ENCODE measurements at regions not wholly inside any gene's neighbourhood (a gene's known extent, or its start where the extent isn't known, plus 50 kb on each side); places are given as distances from the start of the nearest gene placed in this dataset.

- no peak for TF ChIP-seq REST (IDR thresholded peaks at IDR 0.05; ENCODE audit: low read depth, low read length)
- TF ChIP-seq TAF1 (IDR thresholded peaks at IDR 0.05; ENCODE audit: borderline replicate concordance, low read depth, low read length): no peak
- no peak for TF ChIP-seq TCF12 (IDR thresholded peaks at IDR 0.05)
- no peak for TF ChIP-seq NRF1 (IDR thresholded peaks at IDR 0.05; ENCODE audit: low read depth, low read length)
- TF ChIP-seq FOXJ3 (CRISPR knock-in tag; IDR thresholded peaks at IDR 0.05): no peak
- no peak for TF ChIP-seq PBX3 (IDR thresholded peaks at IDR 0.05)
- no peak for TF ChIP-seq ZBTB33 (IDR thresholded peaks at IDR 0.05; ENCODE audit: borderline replicate concordance, low read depth)
- no peak for TF ChIP-seq EZH2phosphoT487 (IDR thresholded peaks at IDR 0.05; ENCODE audit: borderline replicate concordance, low read depth)
Observed at GRCh38 chr21:36603221-36603620, 95.7 kb upstream of the SIM2 start (continued).

GRCh38 chr21:36605426-36605825, 93.5 kb upstream of the SIM2 start:
- no peak for TF ChIP-seq USF1 (IDR thresholded peaks at IDR 0.05; ENCODE audit: borderline replicate concordance, low read depth)
- TF ChIP-seq EP300 (IDR thresholded peaks at IDR 0.05; ENCODE audit: borderline replicate concordance in 1 of 2, low read depth in 1 of 2, low read length in 1 of 2): no peak
- no peak for TF ChIP-seq MEF2A (IDR thresholded peaks at IDR 0.05; ENCODE audit: borderline replicate concordance, low read depth)
- TF ChIP-seq CHD2 (IDR thresholded peaks at IDR 0.05; ENCODE audit: low read length, partially characterized antibody): no peak
- TF ChIP-seq IRF3 (IDR thresholded peaks at IDR 0.05; ENCODE audit: low read depth, low read length): no peak
- no peak for TF ChIP-seq RFX5 (IDR thresholded peaks at IDR 0.05; ENCODE audit: low read length)
- TF ChIP-seq SMC3 (IDR thresholded peaks at IDR 0.05; ENCODE audit: low read depth, low read length): no peak
- no peak for TF ChIP-seq TCF12 (IDR thresholded peaks at IDR 0.05)
- TF ChIP-seq POLR2AphosphoS5 (IDR thresholded peaks at IDR 0.05; ENCODE audit: low read depth, low read length): no peak
- TF ChIP-seq TAF1 (IDR thresholded peaks at IDR 0.05; ENCODE audit: borderline replicate concordance, low read depth, low read length): no peak
- Histone ChIP-seq H3K4me1 (ENCODE audit: control insufficient read depth in 1 of 2, insufficient read depth in 2 of 2, low read depth in 1 of 2, low read length in 1 of 2) (no peaks in the 10 kb centered on the region), H3K4me2 (no peak overlapping the region), H3F3A (replicated peaks; ENCODE audit: insufficient read depth) (no peaks in the 10 kb centered on the region), H3K27ac (ENCODE audit: low read depth in 2 of 2, low read length in 1 of 2) (no peak overlapping the region), H2AFZ (ENCODE audit: low read depth) (no peak overlapping the region), H3K27me3 (ENCODE audit: insufficient read depth) (peaks cover 61% of the 10 kb centered on the region; the same call in 1 of the 2 replicates), H3K9me3 (no peaks in the 10 kb centered on the region), H4K20me1 (ENCODE audit: insufficient read depth) (no peaks in the 10 kb centered on the region), H3K36me3 (replicated peaks in 1 of 2; ENCODE audit: control insufficient read depth in 1 of 2, insufficient read depth in 2 of 2, low read length in 1 of 2) (no peaks in the 10 kb centered on the region), H3K79me2 (ENCODE audit: insufficient read depth) (no peaks in the 10 kb centered on the region), H3K9ac (no peak overlapping the region), H3K9me2 (no peaks in the 10 kb centered on the region), H3K4me3 (ENCODE audit: low read depth in 2 of 2, low read length in 1 of 2) (no peak overlapping the region)
- 14% methylated on average over 6 of the region's 8 CpGs for WGBS (ENCODE audit: low lambda C conversion rate)
- no peak for DNase-seq
- POLR2A ChIA-PET: no interaction called here
- CTCF ChIA-PET: interaction anchor here (2.3 kb wide), 1 partner anchor 25 kb away, joined by 6 read pairs; no protein-coding TSS in a partner anchor
